Endothelial cell of umbilical vein (primary cell): ENCODE measurements at regions not wholly inside any gene's neighbourhood (a gene's known extent, or its start where the extent isn't known, plus 50 kb on each side); places are given as distances from the start of the nearest gene placed in this dataset.

Experiments
- EZH2 ChIP-seq: IDR thresholded peaks from 2 replicates; pipeline ENCODE4 v1.6.1; 2012; ENCODE audit warnings: borderline replicate concordance, low read depth, mild to moderate bottlenecking, moderate library complexity, low read length, inconsistent platforms; ENCODE audit not compliant: severe bottlenecking
- FOS ChIP-seq: IDR thresholded peaks from 2 replicates; pipeline ENCODE4 v1.6.1; 2011; ENCODE audit warnings: mild to moderate bottlenecking, low read length, moderate library complexity, borderline replicate concordance; ENCODE audit not compliant: insufficient read depth
- GATA2 ChIP-seq: IDR thresholded peaks from 2 replicates; pipeline ENCODE4 v1.7.0; 2011; ENCODE audit warnings: low read depth, mild to moderate bottlenecking, moderate library complexity, mixed read lengths, low read length; ENCODE audit not compliant: insufficient read length, insufficient read depth
- JUN ChIP-seq: IDR thresholded peaks from 2 replicates; pipeline ENCODE4 v1.6.1; 2011; ENCODE audit warnings: borderline replicate concordance, low read depth; ENCODE audit not compliant: insufficient read length, insufficient read depth
- MYC ChIP-seq: IDR thresholded peaks from one replicate; pipeline ENCODE4 v1.6.1; 2011; ENCODE audit warnings: mild to moderate bottlenecking, low read depth, low read length
- POLR2A ChIP-seq: IDR thresholded peaks from 2 replicates; pipeline ENCODE4 v1.6.1; 2012; ENCODE audit warnings: low read depth, mild to moderate bottlenecking, control low read depth, low read length
- POLR2AphosphoS5 ChIP-seq: IDR thresholded peaks from 2 replicates; pipeline ENCODE4 v1.6.1; 2012; ENCODE audit warnings: low read depth, mild to moderate bottlenecking, control low read depth, low read length, moderate library complexity; ENCODE audit not compliant: insufficient read depth
- TF ChIP-seq, protein P1 (sequence below), 2 donors: IDR thresholded peaks; 1 replicate in 1 of 2; 2 replicates in 1 of 2; pipeline ENCODE4 v1.5.1; 2011; ENCODE audit warnings: low read length in 2 of 2, mild to moderate bottlenecking in 2 of 2, moderate library complexity in 2 of 2, control low read depth in 1 of 2, inconsistent platforms in 1 of 2, low read depth in 1 of 2; ENCODE audit not compliant: insufficient read depth in 1 of 2; ENCODE audit errors: extremely low read depth in 1 of 2
- TF ChIP-seq, protein P2 (sequence below): IDR thresholded peaks from 2 replicates; pipeline ENCODE4 v1.6.1; 2011; ENCODE audit not compliant: insufficient read depth, insufficient read length

DNA sequence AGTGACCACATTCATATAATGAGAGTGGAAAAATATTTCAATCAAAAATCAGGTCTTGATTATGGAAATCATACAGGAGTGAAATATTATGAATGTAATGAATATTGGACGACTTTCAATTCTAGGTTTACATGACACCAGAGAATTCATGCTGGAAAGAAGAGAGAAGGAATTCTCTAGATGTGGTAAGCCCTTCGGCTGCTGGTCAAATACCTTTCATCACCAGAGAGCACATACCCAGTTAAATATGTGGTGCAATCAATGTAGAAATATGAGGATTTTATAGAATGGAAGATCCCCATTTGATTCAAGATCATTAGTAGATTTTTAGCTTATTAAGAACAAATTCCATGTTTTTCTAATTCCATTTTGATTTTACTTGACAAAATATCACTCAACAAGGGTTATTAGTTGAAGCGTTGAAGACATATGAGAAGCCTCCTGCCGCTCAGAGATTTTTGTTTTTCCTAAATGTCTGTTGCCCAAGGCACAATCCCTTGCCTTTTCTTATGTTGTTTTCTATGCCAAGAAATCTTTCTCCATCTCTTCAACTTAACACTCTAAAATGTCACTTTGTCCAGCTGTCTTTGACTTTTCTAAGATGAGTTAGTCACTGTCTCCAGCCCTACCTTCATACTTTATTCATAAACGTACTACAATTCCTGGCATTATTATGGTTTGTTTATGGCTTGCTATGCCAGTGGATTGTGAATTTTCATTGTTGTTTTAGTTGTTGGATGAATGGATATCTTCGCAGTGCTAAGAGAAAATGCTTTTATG is 72.8 kb upstream of the ZDHHC17 start:
- TF ChIP-seq, protein P1, sequence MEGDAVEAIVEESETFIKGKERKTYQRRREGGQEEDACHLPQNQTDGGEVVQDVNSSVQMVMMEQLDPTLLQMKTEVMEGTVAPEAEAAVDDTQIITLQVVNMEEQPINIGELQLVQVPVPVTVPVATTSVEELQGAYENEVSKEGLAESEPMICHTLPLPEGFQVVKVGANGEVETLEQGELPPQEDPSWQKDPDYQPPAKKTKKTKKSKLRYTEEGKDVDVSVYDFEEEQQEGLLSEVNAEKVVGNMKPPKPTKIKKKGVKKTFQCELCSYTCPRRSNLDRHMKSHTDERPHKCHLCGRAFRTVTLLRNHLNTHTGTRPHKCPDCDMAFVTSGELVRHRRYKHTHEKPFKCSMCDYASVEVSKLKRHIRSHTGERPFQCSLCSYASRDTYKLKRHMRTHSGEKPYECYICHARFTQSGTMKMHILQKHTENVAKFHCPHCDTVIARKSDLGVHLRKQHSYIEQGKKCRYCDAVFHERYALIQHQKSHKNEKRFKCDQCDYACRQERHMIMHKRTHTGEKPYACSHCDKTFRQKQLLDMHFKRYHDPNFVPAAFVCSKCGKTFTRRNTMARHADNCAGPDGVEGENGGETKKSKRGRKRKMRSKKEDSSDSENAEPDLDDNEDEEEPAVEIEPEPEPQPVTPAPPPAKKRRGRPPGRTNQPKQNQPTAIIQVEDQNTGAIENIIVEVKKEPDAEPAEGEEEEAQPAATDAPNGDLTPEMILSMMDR (IDR thresholded peaks at IDR 0.05; ENCODE audit: extremely low read depth in 1 of 2, insufficient read depth in 1 of 2, low read depth in 1 of 2, low read length in 2 of 2): no peak
- no peak for TF ChIP-seq POLR2A
- no peak for TF ChIP-seq JUN
- no peak for TF ChIP-seq POLR2AphosphoS5
- TF ChIP-seq GATA2: no peak
- no peak for TF ChIP-seq EZH2
- TF ChIP-seq, protein P2, sequence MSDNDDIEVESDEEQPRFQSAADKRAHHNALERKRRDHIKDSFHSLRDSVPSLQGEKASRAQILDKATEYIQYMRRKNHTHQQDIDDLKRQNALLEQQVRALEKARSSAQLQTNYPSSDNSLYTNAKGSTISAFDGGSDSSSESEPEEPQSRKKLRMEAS: no peak
- no peak for TF ChIP-seq MYC
- no peak for TF ChIP-seq FOS
